Natural killer cell (primary cell): ENCODE measurements at regions not wholly inside any gene's neighbourhood (a gene's known extent, or its start where the extent isn't known, plus 50 kb on each side); places are given as distances from the start of the nearest gene placed in this dataset.

Experiments used
- ATAC-seq, 3 donors: fragments of 150-1000 bp in 2 of 3; fragments of 200-7000 bp in 1 of 3; cut with Tn5 transposase; 1 replicate in 1 of 3; 2 replicates in 2 of 3; pipeline ENCODE4 v1.10.0; 2021; ENCODE audit warnings: mild to moderate bottlenecking in 2 of 3, moderate library complexity in 2 of 3
- DNase-seq, 2 donors: peaks; one replicate each; pipeline versions ENCODE4 v3.0.0 to v3.0.0-alpha.2; 2013 to 2021; ENCODE audit warnings: mixed read lengths in 1 of 2
- H3K27ac ChIP-seq: one replicate; pipeline ENCODE4 v1.5.1; 2013; ENCODE audit warnings: mild to moderate bottlenecking, low read length
- H3K27me3 ChIP-seq: one replicate; pipeline ENCODE4 v1.6.1; 2013; ENCODE audit warnings: low read length; ENCODE audit not compliant: control insufficient read depth, insufficient read depth
- H3K36me3 ChIP-seq: one replicate; pipeline ENCODE4 v1.6.1; 2013; ENCODE audit warnings: low read length; ENCODE audit not compliant: control insufficient read depth, insufficient read depth
- H3K4me1 ChIP-seq: one replicate; pipeline ENCODE4 v1.6.1; 2013; ENCODE audit warnings: low read length; ENCODE audit not compliant: control insufficient read depth, insufficient read depth
- H3K4me3 ChIP-seq: one replicate; pipeline ENCODE4 v1.5.1; 2013; ENCODE audit warnings: low read length
- H3K9me3 ChIP-seq: one replicate; pipeline ENCODE4 v1.6.1; 2013; ENCODE audit warnings: low read length; ENCODE audit not compliant: control insufficient read depth, insufficient read depth
- H3K27ac Mint-ChIP-seq, 2 donors: one replicate each; pipeline ENCODE4 v1.8.0; 2022; ENCODE audit warnings: mild to moderate bottlenecking in 2 of 2, mixed read lengths in 2 of 2, moderate library complexity in 1 of 2
- H3K27me3 Mint-ChIP-seq, 2 donors: one replicate each; pipeline ENCODE4 v1.8.0; 2022; ENCODE audit warnings: low read depth in 2 of 2, mixed read lengths in 2 of 2
- H3K36me3 Mint-ChIP-seq: one replicate; pipeline ENCODE4 v1.8.0; 2022; ENCODE audit warnings: mixed read lengths
- H3K4me1 Mint-ChIP-seq, 2 donors: one replicate each; pipeline ENCODE4 v1.8.0; 2022; ENCODE audit warnings: mixed read lengths in 2 of 2
- H3K4me3 Mint-ChIP-seq: one replicate; pipeline ENCODE4 v1.8.0; 2022; ENCODE audit warnings: mild to moderate bottlenecking, moderate library complexity, mixed read lengths
- H3K9me3 Mint-ChIP-seq, 2 donors: one replicate each; pipeline ENCODE4 v1.8.0; 2022; ENCODE audit warnings: mixed read lengths in 2 of 2
- CTCF ChIP-seq: fragments of 200-600 bp; IDR thresholded peaks from one replicate; pipeline ENCODE4 v1.8.0; 2022; ENCODE audit warnings: antibody characterized with exemption
- WGBS: methylation state at CpG from one replicate; pipeline ENCODE4 v1.1.7; 2013; ENCODE audit warnings: missing lambda C conversion rate; ENCODE audit not compliant: insufficient coverage; 5-methylcytosine and 5-hydroxymethylcytosine counted together
- intact Hi-C: fragments of 100-400 bp; cut with micrococcal nuclease; formaldehyde crosslinking; loops from one replicate; pipeline ENCODE4 v1.14.2; 2022

DNA sequence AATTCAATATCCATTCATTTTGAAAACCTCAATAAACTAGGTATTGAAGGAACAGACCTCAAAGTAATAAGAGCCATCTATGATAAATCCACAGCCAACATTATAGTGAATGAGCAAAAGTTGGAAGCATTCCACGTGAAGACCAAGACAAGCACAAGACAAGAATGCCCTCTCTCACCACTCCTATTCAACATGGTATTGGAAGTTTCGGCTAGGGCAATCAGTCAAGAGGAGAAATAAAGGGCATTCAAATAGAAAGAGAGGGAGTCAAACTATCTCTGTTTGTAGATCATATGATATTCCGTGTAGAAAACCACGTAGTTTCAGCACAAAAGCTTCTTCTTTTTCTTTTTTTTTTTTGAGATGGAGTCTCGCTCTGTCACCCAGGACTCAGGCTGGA lies 550.3 kb downstream of the FSCB start:
- no peak overlapping the region for H3K4me3 ChIP-seq
- H3K4me1 Mint-ChIP-seq, result no peaks in the 10 kb centered on the region

GRCh38 chr14:43949400-43949799 lies 557.7 kb downstream of the FSCB start:
- intact Hi-C loops, result no loop called here
- no peak for ATAC-seq
- Mint-ChIP-seq H3K27me3 (no peaks in the 10 kb centered on the region), H3K27ac (no peak overlapping the region), H3K36me3 (no peaks in the 10 kb centered on the region), H3K4me3 (no peak overlapping the region), H3K9me3 (peaks cover 4 to 11% of the 10 kb centered on the region in 2 donors), H3K4me1 (no peaks in the 10 kb centered on the region)
- Histone ChIP-seq H3K4me1 (no peaks in the 10 kb centered on the region), H3K27me3 (no peaks in the 10 kb centered on the region), H3K9me3 (peaks cover 3% of the 10 kb centered on the region), H3K27ac (no peak overlapping the region), H3K4me3 (no peak overlapping the region), H3K36me3 (no peaks in the 10 kb centered on the region)
- WGBS, result 72% methylated on average over 3 of the region's 3 CpGs
- no peak for TF ChIP-seq CTCF
- DNase-seq, result no peak

More for the DNA sequence above, 550.3 kb downstream of the FSCB start:
- Histone ChIP-seq H3K4me1 (no peaks in the 10 kb centered on the region), H3K27ac (no peak overlapping the region), H3K9me3 (peaks cover 3% of the 10 kb centered on the region), H3K36me3 (no peaks in the 10 kb centered on the region), H3K27me3 (no peaks in the 10 kb centered on the region)
- no peak for TF ChIP-seq CTCF
- H3K27me3 Mint-ChIP-seq, result no peaks in the 10 kb centered on the region
- no peak for ATAC-seq
- peaks cover 5 to 25% of the 10 kb centered on the region in 2 donors for H3K9me3 Mint-ChIP-seq
- intact Hi-C loops, result no loop called here
- H3K27ac Mint-ChIP-seq, result no peak overlapping the region
- no peaks in the 10 kb centered on the region for H3K36me3 Mint-ChIP-seq
- H3K4me3 Mint-ChIP-seq, result no peak overlapping the region
- WGBS, result 85% methylated on average over 5 of the region's 5 CpGs
- no peak for DNase-seq

DNA sequence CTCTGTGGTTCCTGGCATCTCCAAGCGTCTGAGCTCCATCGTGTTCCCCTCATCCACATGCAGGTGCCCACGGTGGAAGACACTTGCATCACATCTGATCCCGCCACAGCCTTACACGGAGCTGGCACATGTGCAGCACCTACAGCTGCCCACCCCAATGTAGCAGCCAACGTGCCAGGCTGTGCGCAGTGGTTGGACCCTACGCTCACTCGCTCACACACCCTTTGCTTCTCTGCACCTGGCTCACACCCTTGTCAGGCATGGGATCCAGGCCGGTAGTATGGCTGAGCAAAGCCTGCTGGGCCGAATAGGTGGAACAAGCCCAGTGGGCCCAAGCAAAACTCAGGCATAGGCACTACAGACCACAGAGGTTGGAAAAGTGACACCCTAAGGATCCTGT lies 567.2 kb downstream of the FSCB start:
- no peaks in the 10 kb centered on the region for H3K27me3 Mint-ChIP-seq
- no peak for DNase-seq
- WGBS, result 84% methylated on average over 11 of the region's 11 CpGs

More for the DNA sequence above, 567.2 kb downstream of the FSCB start:
- Mint-ChIP-seq H3K9me3 (peaks cover 5 to 11% of the 10 kb centered on the region in 2 donors), H3K4me3 (no peak overlapping the region), H3K27ac (no peak overlapping the region), H3K36me3 (no peaks in the 10 kb centered on the region), H3K4me1 (no peaks in the 10 kb centered on the region)
- no peaks in the 10 kb centered on the region for H3K27me3 ChIP-seq
- H3K9me3 ChIP-seq, result peaks cover 6% of the 10 kb centered on the region
- H3K4me1 ChIP-seq, result no peaks in the 10 kb centered on the region
- no peak overlapping the region for H3K27ac ChIP-seq
- no peak overlapping the region for H3K4me3 ChIP-seq
- intact Hi-C loops, result no loop called here
- TF ChIP-seq CTCF, result no peak
- no peaks in the 10 kb centered on the region for H3K36me3 ChIP-seq
- ATAC-seq, result no peak
